IPS-18a (cell line): ENCODE measurements at regions not wholly inside any gene's neighbourhood (a gene's known extent, or its start where the extent isn't known, plus 50 kb on each side); places are given as distances from the start of the nearest gene placed in this dataset.
"Not testable (repeated sequence)": the region's sequence is repeated elsewhere in the genome, so short reads cannot be mapped to it uniquely, and the experiment has no call there.

Experiments used
- H3K27ac ChIP-seq: one replicate; pipeline ENCODE4 v1.5.1; 2013; ENCODE audit warnings: low read length
- H3K27me3 ChIP-seq: one replicate; pipeline ENCODE4 v1.6.1; 2013; ENCODE audit warnings: mild to moderate bottlenecking, low read length; ENCODE audit not compliant: control insufficient read depth, insufficient read depth
- H3K36me3 ChIP-seq: one replicate; pipeline ENCODE4 v1.6.1; 2013; ENCODE audit warnings: low read depth, low read length; ENCODE audit not compliant: control insufficient read depth
- H3K4me1 ChIP-seq: one replicate; pipeline ENCODE4 v1.6.1; 2013; ENCODE audit warnings: low read depth, low read length; ENCODE audit not compliant: control insufficient read depth
- H3K4me3 ChIP-seq: one replicate; pipeline ENCODE4 v1.5.1; 2013; ENCODE audit warnings: low read length
- H3K9ac ChIP-seq: one replicate; pipeline ENCODE4 v1.6.1; 2013; ENCODE audit warnings: mild to moderate bottlenecking, low read length, moderate library complexity
- H3K9me3 ChIP-seq: one replicate; pipeline ENCODE4 v1.6.1; 2013; ENCODE audit warnings: low read depth, low read length; ENCODE audit not compliant: control insufficient read depth

- Histone ChIP-seq H3K27ac (no peak overlapping the region), H3K27me3 (peaks cover 100% of the 10 kb centered on the region), H3K9ac (no peak overlapping the region), H3K4me3 (no peak overlapping the region), H3K4me1 (no peaks in the 10 kb centered on the region), H3K36me3 (no peaks in the 10 kb centered on the region), H3K9me3 (no peaks in the 10 kb centered on the region)
Measured at GRCh38 chr22:22180738-22181285, 63.8 kb upstream of the VPREB1 start.

GRCh38 chr22:22179858-22180257 is 64.7 kb upstream of the VPREB1 start:
- Histone ChIP-seq H3K36me3 (no peaks in the 10 kb centered on the region), H3K4me1 (no peaks in the 10 kb centered on the region), H3K27me3 (peaks cover 100% of the 10 kb centered on the region), H3K27ac (no peak overlapping the region), H3K9ac (no peak overlapping the region), H3K9me3 (no peaks in the 10 kb centered on the region), H3K4me3 (no peak overlapping the region)

- Histone ChIP-seq H3K36me3 (no peaks in the 10 kb centered on the region), H3K4me1 (no peaks in the 10 kb centered on the region), H3K9ac (no peak overlapping the region), H3K27ac (no peak overlapping the region), H3K4me3 (no peak overlapping the region), H3K27me3 (peaks cover 94% of the 10 kb centered on the region), H3K9me3 (no peaks in the 10 kb centered on the region)
Measured at GRCh38 chr22:22178992-22179391, 65.6 kb upstream of the VPREB1 start.

DNA sequence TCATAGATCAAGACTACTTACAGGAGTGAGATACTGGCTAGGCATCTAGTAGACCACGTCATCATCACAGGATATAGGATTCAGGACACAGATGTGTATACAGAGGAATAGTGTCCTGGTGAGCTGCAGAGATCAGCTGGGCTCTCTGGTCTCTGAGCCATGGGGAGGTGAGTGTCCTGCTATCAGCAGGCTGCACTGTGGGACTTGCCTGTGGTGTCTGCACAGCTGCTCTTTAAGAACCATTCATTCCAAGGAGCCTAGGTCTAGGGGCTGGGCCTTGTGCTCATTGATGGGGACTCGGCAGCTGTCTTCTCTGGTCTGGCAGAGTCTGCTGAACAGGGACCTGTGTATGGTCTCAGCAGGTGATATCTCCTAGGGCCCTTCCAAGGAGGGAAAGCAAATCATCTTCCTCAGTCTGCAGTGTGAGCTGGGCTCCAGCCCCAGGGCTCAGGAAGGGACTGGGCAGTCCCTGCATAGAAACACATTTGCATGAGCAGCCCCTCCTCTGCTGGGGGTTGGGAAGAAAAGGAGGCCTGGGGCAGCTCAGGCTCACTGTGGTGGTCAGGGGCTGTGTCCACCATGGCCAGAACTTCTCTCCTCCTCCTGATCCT is 66.1 kb upstream of the VPREB1 start:
- H3K4me3 ChIP-seq, result no peak overlapping the region
- H3K27me3 ChIP-seq, result peaks cover 94% of the 10 kb centered on the region
- H3K27ac ChIP-seq, result no peak overlapping the region
- no peaks in the 10 kb centered on the region for H3K4me1 ChIP-seq
- no peaks in the 10 kb centered on the region for H3K9me3 ChIP-seq
- H3K9ac ChIP-seq, result no peak overlapping the region
- no peaks in the 10 kb centered on the region for H3K36me3 ChIP-seq

DNA sequence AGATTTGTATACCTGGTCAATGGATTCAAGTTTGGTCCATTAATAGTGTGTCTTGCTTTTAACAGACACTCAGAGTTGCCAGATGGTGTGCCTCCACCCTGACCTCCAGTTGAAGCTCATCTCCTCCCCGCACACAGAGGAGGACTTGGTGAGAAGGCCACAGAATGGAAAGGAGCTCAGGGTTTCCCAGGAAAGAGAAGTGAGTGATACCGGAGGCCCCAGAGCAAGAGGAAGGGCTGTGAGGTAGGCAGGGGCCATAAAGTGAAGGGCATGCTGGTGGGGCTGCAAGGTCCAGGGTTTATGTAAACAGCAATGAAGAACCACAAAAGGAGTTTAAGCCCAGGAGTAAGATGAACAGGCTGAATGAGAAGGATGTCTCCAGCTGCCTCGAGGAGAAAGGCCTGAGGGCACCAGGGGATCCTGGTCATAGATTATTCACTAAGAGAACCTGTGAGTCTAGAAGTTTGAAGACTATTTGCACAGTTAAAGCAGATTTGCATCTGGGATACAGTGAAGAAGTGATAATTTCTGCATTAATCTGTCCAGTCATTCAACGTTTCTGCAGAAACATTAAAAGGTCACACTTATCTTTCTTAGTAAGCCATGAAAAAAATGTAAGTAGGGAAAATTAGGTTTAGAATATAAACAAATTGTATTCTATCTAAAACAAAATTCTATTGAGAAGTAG is 67.5 kb upstream of the VPREB1 start:
- Histone ChIP-seq H3K27me3 (peaks cover 91% of the 10 kb centered on the region), H3K4me1 (no peaks in the 10 kb centered on the region), H3K9me3 (no peaks in the 10 kb centered on the region), H3K9ac (no peak overlapping the region), H3K36me3 (no peaks in the 10 kb centered on the region), H3K27ac (no peak overlapping the region), H3K4me3 (no peak overlapping the region)

DNA sequence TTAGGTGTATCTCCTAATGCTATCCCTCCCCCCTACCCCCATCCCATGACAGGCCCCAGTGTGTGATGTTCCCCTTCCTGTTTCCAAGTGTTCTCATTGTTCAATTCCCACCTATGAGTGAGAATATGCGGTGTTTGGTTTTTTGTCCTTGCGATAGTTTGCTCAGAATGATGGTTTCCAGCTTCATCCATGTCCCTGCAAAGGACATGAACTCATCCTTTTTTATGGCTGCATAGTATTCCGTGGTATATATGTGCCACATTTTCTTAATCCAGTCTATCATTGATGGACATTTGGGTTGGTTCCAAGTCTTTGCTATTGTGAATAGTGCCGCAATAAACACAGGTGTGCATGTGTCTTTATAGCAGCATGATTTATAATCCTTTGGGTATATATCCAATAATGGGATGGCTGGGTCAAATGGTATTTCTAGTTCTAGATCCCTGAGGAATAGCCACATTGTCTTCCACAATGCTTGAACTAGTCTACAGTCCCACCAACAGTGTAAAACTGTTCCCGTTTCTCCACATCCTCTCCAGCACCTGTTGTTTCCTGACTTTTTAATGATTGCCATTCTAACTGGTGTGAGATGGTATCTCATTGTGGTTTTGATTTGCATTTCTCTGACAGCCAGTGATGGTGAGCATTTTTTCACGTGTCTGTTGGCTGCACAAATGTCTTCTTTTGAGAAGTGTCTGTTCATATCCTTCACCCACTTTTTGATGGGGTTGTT is 71.5 kb upstream of the VPREB1 start:
- peaks cover 91% of the 10 kb centered on the region for H3K27me3 ChIP-seq

DNA sequence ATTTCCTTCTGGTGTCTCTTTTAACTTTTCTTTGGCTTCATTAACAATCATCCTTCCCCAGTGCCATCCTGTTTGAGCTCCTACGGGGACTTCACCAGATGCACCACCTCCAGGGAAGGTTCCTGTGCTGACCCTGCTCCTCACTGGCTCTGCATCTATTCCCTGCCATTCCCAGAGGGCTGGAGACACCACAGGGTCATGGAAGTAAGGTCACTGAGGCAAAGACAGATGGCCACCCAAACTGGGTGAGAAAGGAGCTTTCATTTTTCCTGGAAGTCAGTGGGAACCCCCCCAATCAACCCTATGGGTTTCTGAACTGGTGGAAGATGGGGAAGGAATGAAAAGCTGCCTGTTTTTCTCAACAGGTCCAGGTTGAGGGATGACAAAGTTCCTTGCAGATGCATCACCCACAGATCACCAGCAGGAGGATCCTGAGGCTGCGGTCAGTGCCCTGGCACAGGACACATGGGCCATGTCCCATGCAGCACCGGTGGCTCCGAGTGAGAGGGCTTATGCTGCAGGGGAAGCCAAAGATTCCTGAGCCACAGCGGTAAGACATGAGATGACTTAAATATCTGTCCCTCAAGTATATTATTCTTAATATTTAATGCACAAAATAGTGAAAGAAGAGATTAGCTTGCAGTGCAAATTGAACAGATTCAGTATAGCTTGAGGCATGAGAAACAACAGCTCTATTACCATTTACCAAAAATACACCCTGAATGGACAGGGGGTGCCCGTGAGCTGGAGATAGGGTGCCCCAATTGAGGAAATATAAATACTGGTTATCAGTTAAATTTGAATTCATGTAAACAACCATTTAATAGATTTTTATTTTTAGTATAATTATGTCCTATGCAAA is 73.0 kb upstream of the VPREB1 start:
- no peak overlapping the region for H3K27ac ChIP-seq
- H3K9me3 ChIP-seq, result no peaks in the 10 kb centered on the region
- no peaks in the 10 kb centered on the region for H3K36me3 ChIP-seq
- H3K4me3 ChIP-seq, result no peak overlapping the region
- H3K27me3 ChIP-seq, result peaks cover 91% of the 10 kb centered on the region
- H3K4me1 ChIP-seq, result no peaks in the 10 kb centered on the region
- H3K9ac ChIP-seq, result no peak overlapping the region

More for the DNA sequence above, 71.5 kb upstream of the VPREB1 start:
- not testable (repeated sequence) for H3K36me3 ChIP-seq, H3K9ac ChIP-seq, H3K27ac ChIP-seq, H3K4me1 ChIP-seq, H3K4me3 ChIP-seq, H3K9me3 ChIP-seq

GRCh38 chr22:22169923-22170322 is 74.7 kb upstream of the VPREB1 start:
- H3K4me1 ChIP-seq, result no peaks in the 10 kb centered on the region
- H3K27ac ChIP-seq, result no peak overlapping the region
- no peak overlapping the region for H3K4me3 ChIP-seq
- no peaks in the 10 kb centered on the region for H3K9me3 ChIP-seq
- H3K27me3 ChIP-seq, result peaks cover 91% of the 10 kb centered on the region
- H3K36me3 ChIP-seq, result no peaks in the 10 kb centered on the region
- H3K9ac ChIP-seq, result no peak overlapping the region

DNA sequence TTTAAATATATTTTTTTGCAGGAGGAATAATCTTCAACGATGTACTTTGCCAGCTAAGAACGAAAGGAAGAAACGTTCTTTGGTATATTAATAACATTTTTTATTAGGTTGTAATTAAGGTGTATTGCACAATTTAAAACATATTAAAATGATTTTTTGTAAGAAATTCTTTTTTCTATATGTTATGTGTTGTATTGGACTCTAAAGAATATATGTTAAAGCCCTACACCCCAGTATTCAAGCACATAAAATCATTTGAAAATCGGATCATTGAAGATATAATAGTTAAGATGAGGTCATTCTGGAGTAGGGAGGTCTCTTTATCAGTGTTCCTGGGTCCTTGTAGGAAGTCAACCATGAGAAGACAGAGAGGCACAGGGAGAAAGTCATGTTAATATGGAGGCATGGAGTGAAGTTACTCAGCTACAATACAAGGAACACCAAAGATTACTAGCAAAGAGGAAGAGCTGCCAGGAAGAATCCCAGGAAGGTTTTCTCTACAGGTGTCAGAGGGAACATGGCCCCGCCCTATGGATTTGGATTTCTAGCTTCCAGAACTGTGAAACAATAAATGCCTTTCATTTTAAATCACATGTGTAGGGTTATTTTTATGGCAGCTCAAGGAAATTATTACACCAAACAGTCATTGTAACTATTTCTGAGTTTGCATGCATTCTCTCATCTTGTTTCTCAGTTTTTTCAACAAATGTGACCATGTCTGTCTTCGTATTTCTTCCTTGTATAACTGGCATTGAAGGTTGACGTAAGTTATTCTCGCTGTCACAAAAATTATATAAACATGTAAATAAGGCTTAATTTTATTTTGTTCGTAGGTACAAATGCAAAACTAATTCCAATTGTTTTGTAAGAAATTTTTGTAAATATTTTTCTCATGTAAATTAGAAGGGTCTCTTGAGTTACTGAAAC is 75.4 kb upstream of the VPREB1 start:
- Histone ChIP-seq H3K4me1 (no peaks in the 10 kb centered on the region), H3K4me3 (no peak overlapping the region), H3K27ac (no peak overlapping the region), H3K9me3 (no peaks in the 10 kb centered on the region), H3K9ac (no peak overlapping the region), H3K27me3 (peaks cover 97% of the 10 kb centered on the region), H3K36me3 (no peaks in the 10 kb centered on the region)

GRCh38 chr22:22168190-22168940 is 76.2 kb upstream of the VPREB1 start:
- Histone ChIP-seq H3K27ac (no peak overlapping the region), H3K9me3 (no peaks in the 10 kb centered on the region), H3K27me3 (peaks cover 98% of the 10 kb centered on the region), H3K36me3 (no peaks in the 10 kb centered on the region), H3K4me3 (no peak overlapping the region), H3K4me1 (no peaks in the 10 kb centered on the region), H3K9ac (no peak overlapping the region)
